HG03175 (cell line): ENCODE measurements at regions not wholly inside any gene's neighbourhood (a gene's known extent, or its start where the extent isn't known, plus 50 kb on each side); places are given as distances from the start of the nearest gene placed in this dataset.
"Not testable (repeated sequence)": the region's sequence is repeated elsewhere in the genome, so short reads cannot be mapped to it uniquely, and the experiment has no call there.

Source experiments
- ATAC-seq: cut with Tn5 transposase; IDR thresholded peaks from one replicate; pipeline ENCODE4 v1.9.1; 2021; ENCODE audit warnings: mild to moderate bottlenecking, moderate library complexity; ENCODE audit not compliant: unreplicated experiment

DNA sequence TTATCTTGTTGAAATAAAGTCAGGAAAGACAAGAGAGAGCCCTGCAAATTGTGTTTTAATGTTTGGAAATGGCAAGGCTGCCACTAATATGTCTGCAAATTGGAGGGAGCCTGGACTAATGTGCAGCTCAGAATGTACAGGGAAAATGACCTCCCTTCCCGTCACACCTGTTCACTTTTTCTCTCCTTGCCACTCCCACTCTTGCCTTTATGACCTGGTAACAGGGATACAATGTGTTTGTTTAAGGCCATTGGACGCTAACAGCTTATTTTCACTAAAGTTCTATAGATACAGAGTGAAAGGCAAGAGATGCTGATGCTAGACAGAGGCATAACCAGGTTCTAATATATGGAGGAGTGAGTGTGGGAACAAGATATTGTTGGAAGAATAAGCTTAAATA lies 203.9 kb downstream of the RAB38 start:
- no peak for ATAC-seq

DNA sequence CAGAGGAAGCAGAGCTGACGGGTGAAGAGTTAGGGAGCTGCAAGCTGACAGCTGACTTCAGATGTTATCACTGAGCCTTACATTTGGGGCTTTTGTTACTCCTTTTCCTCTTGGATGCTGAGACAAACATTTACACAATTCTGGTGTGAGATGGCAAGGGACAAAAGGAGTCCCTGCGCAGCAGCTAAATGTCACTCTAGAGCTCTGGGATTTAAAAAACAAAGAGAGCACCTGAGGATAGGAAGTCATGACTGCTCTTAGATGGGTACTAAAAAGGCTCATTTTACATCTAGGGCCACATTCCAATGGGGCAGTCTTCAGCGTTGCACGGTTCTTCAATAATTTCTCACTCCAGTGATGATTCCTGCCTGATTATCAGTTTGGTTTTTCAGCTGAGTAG lies 204.5 kb downstream of the RAB38 start:
- ATAC-seq: no peak

DNA sequence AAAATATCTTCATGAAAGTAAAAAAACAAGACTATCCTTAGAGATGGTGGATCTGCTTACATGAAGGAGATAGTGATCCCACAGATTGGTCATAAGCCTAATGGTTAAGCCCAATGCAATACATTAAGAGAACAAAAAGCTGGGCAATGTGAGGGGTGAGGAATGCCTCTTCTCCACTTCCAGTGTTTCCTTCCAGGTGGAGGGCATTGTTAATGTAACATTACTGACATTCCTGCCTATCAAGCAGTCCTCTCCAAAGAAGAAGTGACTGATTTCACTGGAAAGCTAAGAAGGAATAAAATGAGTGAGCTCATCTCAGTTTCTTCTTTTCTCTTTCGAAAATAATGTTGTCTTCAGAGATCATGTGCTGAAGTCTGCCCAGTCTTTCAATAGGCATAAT lies 207.8 kb downstream of the RAB38 start:
- ATAC-seq: no peak

DNA sequence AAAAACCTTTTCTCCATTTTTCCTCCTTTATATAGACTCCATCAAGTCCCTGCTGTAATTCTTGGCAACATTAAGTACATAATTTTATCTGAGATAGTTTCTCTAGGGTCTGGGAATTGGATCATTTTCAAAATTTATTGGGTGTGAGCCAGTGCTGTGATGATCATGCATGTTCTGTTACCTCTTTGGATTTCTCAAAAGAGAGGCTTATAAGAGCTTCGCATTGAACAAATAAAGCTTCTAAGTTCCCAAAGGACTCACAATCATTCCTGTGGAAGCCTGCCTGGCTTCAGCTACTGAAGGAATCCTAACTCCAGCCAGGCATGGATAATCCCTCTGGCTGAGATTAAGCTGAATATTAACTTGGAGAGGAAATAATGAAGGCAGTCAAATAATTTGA lies 208.5 kb downstream of the RAB38 start:
- no peak for ATAC-seq

DNA sequence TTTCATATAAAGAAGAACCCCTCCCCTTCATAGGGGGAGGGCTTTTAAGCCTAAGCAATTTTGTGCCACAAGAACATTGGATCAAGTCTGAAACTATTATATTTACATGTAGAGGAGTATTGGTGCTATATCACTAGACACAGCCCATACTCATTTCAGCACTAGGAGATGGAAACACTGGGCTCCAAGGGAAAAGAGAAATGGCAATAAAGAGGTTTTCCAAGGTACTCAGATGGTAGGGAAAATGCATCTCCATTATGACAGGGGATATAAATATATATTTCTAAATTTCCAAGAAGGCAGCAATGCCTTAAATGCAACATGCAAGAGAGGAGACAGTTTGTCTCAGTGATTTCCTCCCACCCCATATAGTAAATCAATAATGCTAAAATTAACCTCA lies 209.0 kb downstream of the RAB38 start:
- no peak for ATAC-seq

DNA sequence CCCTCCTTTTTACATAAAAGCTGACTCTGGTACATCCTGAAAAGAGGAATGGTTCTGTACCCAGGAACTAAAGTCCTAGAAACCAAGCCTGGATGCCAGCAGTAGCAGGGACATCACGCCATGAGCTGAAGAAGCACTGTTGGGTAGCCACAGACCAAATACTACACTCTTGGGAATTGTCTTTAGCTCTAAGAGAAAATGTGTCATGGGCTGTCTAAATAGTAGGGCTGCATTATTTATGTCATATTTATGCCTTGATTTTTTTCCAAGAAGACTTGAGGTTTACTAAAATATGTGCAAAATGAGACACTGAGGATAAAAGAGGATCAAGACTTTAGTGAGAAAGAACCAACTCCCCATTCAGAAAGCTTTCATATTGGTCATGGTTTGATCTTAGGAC lies 213.6 kb downstream of the RAB38 start:
- ATAC-seq: no peak

DNA sequence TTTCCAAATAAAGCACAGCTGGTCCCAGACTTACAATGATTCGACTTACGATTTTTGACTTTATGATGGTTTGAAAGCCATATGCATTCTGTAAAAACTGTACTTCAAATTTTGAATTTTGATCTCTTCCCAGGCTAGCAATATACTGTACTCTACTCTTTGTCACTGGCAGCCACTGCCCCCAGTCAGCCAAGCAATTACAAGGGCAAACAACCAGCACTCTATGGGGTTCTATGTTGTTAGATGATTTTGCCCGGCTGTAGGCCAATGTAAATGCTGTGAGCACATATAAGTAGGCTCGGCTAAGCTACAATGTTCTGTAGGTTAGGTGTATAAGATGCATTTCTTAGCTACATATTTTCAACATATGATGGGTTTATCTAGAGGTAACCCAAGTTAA lies 217.3 kb downstream of the RAB38 start:
- ATAC-seq: no peak

DNA sequence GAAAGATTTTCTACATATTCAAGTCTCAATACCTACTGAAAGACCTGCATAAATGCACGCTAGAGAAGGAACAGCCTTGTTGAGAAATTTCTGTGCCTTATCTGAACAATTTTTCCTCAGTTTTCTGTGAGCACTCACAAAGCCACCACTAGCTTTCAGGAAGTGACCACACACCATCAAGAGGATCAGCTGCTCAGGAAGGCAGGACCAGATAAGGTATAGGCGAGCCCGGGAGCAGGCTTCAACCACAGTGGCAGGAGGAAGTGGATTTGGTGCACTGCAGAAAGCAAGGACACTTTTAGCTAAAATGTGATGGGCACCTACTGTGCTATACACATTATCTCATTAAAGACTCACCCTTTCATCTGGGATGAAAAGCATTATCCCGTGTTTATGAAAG lies 220.8 kb downstream of the RAB38 start:
- ATAC-seq: no peak

DNA sequence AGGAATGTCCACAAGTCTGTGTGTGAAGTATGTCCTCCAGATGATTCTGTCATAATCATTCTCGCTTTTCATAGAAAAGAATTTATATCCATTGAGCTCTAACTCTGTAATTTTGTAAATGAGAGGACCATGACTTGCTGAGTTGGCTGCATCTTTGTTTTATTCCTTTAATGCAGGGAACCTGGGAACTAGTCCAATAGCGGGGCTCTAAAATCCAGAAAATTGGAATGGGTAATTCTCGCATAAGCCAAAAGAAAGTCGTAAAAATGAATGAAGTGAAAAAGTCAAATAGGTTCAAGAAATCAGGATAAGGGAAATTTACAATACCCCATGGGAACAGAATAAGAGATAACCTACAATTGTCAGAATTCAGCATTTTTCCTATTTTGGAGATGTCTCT lies 232.5 kb downstream of the RAB38 start:
- ATAC-seq: no peak

DNA sequence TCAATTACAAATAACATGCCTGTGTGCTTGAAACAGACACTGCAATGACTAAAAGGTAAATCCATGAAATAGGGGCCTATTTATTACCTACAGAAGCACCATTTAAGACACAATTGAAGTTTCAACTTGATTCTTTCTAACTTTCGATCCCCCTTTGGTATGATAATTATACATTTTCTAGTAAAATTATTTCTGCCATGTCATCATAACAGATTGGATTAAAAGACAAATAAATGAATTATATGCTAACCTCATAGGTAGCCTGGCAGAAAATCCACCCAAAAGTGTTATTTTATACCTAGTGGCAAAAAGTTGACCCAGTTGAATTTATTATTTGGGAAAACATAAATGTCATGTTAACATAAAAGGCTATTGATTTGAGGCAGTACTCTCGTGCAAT lies 241.1 kb downstream of the RAB38 start:
- ATAC-seq: no peak

DNA sequence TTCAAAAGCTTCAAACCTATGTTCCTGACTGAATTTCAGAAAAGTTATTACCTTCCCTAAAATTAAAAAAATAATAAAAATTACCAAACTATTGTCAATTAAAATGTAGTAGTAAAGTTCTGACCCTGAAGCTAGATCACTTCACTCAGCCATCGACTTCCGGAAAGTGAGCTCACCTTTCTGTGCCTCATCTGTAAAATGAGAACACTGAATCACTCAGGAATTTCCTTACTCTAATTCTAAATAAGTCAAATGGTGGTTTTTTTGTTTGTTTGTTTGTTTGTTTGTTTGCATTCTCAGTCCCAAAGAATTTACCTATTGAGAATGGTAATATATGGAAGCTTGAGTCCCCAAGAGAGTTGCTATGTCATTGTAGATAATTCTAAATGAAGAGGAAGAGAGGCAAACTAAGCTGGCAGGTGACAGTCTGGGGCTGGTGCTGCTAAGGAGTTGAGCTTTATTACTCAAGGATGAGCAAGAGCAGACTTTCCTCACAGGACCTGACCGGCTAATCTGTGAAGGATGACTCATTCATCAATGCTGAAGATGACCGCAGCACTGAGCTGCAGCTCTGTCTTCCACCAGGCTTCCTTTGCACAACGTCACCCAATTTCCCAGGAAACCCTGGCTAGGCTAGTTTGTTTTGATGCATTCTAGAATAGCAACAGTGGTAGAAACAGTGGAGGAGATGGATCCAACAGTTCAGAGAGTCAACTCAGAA lies 248.8 kb downstream of the RAB38 start:
- ATAC-seq: no peak

DNA sequence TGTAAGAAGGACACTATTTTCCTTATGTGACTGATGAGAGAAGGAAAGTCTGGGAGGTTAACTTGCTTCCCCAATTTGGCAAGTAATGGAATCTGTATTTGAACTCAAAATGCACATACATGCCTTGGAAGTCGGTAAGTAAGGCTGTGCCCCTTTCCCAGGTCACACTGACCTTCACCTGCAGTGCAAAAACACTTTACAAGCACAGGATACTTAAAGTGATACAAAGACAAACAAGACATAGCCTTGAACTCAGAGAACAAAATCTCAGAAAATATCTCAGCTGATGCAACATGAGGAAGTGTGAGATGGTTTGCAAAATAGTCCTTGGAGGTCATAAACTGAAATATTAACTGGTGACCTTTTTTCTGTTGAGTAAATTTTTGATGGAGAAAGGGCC lies 251.1 kb downstream of the RAB38 start:
- ATAC-seq: no peak

DNA sequence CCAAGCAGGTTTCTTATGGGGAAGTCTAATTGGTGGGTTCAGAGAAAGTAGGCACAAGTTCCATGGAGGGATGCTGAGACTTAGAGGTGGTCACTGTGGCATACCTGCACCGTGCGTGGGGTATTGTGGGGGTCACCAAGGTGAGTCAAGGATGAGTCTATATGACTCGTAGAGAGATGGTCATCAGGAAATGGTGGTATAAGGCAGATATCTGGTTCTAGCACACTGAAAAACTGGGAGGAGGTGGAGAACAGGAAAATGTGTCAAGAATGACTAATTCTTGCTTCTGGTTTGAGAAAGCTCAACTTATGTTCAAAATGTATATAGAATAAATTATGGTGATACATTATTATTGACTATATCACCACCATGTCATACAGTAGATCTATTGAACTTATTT lies 258.1 kb downstream of the RAB38 start:
- ATAC-seq: no peak

DNA sequence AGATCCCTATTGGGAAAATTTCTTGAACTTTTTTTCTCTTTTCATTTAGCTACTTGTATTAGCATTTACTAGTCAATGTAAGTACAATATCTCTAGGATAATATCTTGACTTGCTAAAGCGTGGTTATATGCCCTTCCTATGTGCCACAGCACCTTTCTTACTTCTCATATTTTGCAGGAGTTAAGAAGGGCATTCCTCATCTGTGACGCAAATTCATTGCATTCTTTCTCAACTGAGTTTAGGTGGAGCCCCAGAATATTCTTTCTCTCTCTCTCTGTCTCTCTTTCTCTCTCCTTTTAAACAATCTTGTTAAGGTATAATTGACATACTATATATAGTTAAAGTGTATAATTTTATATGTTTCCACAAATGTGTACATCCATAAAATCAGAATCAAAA lies 266.1 kb downstream of the RAB38 start:
- ATAC-seq: no peak

DNA sequence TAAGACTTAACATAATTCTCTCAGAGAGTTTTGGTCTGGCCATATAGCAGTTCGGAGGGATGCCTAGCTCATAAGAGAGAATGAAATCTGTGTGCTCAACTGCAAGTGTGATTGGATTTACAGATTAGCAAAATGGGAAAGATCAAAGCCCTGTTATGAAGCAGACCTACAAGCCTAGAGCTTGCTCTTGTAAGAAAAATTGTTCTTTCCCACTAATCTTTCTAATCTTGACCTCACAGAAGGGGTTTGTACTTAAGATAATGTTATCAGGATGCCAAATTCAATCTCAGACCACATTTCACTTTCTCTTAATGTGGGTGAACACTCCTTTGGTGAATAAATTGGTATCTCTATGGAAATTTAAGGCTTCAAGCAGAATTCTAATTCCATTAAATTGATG lies 267.2 kb downstream of the RAB38 start:
- no peak for ATAC-seq

DNA sequence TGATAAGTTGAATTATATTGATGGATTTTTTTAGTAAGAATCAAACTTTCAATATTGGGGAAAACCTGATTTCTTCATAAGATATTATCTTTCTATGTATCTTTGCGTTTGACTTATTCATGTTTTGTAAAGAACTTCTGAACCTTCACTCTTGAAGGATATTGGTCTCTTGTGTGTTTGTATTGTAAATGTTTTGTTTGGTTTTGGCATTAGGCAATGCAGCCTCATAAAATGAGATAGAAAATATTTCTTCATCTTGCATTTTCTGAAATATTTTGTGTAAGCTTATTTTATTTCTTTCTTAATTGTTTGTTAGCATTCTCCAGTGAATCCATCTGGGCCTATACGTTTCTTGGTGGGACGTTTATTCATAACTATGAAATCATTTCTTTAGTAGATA lies 271.9 kb downstream of the RAB38 start:
- ATAC-seq: no peak

DNA sequence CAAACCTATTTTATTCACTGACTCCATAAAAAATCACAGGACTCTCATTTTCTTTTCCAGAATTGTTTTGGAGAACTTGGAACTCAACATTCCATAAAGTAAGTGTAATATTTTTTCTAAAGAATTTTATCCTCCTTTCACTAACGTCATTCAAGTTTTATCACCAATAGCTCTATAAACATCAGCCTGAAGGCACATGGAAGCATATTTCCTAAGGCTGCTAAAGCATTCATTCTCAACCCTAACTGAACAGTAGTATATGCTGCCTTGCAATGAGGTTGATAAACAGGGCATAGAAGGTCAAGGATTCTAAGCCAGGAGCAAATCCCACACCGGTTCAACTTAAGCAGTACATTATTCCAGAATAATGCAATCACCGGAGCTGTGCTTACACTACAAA lies 273.9 kb downstream of the RAB38 start:
- no peak for ATAC-seq

DNA sequence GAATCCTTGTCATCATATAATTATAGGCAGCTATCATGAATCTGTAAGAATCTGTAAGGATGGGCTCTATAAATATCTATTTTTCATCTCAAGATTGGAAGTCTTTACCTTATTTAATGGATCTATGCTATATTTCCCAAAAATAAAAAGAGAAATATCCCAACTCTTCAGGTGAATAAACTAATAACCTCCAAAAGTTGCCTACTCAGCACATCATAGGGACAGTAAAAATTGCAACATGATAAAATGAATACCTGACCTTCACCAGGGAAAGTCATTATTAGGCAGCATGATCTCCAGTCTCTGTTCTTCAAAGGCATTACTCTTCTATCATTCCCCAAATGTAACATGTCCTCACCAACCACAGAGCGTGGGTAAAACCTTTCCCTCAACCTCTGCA lies 277.3 kb downstream of the RAB38 start:
- ATAC-seq: no peak

DNA sequence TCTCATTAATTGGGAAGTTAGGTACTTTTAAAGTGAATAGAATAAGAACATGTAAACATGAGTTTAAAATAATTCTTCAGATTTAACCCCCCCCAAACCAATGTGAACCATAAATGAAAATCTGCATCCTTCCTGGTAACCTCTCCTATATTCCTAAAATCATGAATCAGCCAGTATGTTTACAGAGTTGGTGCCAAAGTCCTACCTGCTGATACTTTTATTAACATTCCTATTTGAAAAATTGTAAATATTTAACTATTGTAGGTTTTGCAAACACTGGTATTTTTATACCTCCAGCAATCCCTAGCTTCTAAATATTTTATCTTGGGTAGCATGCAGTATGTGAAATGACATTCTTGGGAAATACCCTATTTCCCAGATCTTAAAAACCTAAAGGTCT lies 278.2 kb downstream of the RAB38 start:
- no peak for ATAC-seq

DNA sequence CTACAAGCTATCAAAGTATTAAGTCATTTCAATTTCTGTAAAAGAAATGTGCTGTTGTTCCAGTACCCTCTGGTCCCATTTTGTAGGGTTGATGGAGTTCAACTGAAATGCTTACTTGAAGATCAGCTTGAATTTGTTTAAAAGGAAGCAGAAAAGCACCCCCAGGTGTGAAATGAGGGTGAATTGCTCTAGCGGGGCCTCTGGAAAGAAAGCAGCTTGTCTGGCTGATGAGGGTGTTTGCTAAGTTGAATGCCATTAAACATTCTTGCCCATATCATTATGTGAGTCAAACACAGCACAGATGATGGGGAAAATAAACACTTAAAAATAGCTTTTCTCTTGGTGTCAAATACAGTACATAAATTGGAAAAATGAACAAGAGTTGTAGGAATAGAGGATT lies 280.3 kb downstream of the RAB38 start:
- ATAC-seq: no peak

DNA sequence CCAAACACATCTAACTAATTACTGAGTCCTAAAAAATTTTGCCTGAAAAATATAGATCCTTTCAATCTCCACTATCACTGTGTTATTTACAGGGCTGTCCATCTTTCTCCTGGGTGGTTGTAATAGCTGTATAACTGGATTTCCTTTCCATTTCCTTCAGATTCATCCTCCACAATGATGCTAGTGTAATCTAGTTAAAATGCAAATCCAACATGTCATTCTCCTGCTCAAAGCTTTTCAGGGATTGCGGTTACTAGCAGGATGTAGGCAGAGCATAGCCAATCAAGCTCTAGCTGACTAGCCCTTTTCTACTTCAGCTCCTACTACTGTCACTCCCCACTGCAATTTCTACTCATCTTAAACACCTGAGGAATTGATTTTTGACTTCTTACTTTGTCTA lies 283.0 kb downstream of the RAB38 start:
- no peak for ATAC-seq

DNA sequence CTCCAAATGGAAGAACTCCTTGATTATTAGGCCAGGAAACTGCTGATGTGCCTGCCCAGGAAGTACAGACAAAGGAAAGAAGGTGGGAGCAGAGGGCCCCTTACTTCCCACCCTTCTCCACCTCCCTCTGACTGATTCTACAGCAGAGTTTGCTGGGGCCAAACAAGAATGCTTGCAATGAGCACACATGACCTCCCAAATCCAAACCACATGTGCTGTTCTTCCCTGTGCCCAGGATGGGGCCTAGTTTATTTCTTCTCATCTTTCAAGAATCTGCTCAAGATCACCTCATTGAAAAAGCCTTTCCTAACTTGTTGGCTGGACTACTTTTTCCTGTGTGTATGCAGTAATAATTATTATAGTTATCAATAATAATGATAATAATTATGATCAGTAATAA lies 286.1 kb downstream of the RAB38 start:
- no peak for ATAC-seq

DNA sequence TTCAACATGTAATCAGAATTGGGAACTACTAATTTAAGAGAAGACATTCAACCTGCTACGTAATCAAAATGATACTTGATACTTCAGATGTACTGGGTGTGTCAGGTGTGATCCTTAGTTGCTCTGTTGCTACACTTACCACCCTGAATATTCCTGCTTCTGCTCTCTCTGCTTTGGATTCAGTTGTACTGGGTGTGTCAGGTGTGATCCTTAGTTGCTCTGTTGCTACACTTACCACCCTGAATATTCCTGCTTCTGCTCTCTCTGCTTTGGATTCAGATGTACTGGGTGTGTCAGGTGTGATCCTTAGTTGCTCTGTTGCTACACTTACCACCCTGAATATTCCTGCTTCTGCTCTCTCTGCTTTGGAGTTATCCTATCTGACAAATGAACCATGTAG lies 290.2 kb downstream of the RAB38 start:
- not testable (repeated sequence) for ATAC-seq

DNA sequence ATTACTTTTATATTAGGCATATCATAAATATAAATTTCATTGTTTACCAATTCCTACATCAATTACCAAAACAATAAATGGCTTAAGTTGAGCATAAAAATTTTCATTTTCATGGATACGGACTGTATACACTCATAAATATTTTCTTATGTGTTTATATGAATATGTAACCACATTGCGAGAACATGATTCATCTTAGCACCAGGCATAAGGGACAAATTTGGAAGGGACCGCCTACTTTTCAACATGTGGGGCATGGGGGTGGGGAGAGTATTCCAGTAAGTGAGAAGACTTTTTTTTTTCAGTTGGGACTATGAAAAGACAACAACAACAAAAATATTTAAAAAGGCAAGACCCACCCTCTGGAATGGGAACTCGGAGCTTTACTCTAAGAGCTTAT lies 296.1 kb downstream of the RAB38 start:
- no peak for ATAC-seq
